ENCODE measurements at regions not wholly inside any gene's neighbourhood (a gene's known extent, or its start where the extent isn't known, plus 50 kb on each side); places are given as distances from the start of the nearest gene placed in this dataset.

DNA sequence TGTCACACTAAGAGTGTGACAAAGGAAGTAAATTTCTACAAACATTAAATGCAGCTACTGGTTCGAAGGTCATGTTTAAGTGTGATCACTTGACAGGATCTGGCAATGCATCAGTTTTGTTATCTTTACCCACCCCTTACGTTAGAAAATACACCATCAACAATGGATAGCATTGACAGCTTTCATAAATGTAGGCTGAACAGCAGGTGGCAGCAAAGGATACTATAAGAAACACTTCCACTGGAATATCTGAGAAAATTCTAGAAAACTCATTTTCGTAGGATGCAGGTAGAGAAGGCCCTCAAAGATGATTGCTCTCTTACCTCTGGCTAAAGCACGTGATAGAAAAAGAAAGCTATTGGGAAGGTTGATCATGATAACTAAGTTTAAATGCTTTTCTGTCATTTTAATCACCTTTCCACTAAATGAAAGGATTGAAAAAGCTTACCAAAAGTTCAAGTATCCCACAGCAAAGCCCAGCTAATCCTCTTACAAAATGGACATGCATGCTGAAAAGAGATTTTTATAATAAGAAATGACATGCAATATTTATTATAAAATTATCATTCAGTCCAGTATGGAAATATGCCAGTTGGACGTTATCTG, 292.5 kb downstream of the PARP8 start:
- ChIA-PET CTCF (interaction anchor here (0.6 to 3.0 kb wide), 18 partner anchors 8 to 1957 kb away, joined by 3 to 38 read pairs (median 3); no protein-coding TSS in a partner anchor), POLR2A (no interaction called here), SMC1A (ENCODE audit: uncharacterized antibody, unreplicated experiment) (interaction anchor here (0.7 to 1.7 kb wide), 7 partner anchors 9 to 1698 kb away, joined by 3 to 6 read pairs (median 4); no protein-coding TSS in a partner anchor), RAD21 (ENCODE audit: unreplicated experiment) (interaction anchor here (1.6 to 2.3 kb wide), 2 partner anchors 20 to 1700 kb away, joined by 5 to 8 read pairs; no protein-coding TSS in a partner anchor)
- ATAC-seq (peak; percentile 58), FAIRE-seq (no peak), DNase-seq (ENCODE audit: low read depth, low spot score) (no peak)
- Histone ChIP-seq H3K4me1 (ENCODE audit: control insufficient read depth, insufficient read depth, low read length) (peaks cover 3% of the 10 kb centered on the region; the same call in 1 of the 2 replicates), H3K4me2 (ENCODE audit: control insufficient read depth, insufficient read depth) (no peak overlapping the region), H2AFZ (ENCODE audit: control insufficient read depth, low read depth, low read length) (no peak overlapping the region), H3K36me3 (ENCODE audit: control insufficient read depth in 2 of 2, insufficient read depth in 2 of 2, low read length in 1 of 2) (no peaks in the 10 kb centered on the region), H3K79me2 (ENCODE audit: control insufficient read depth, insufficient read depth, low read length) (no peaks in the 10 kb centered on the region), H3K27ac (ENCODE audit: control insufficient read depth, insufficient read depth) (no peak overlapping the region), H4K20me1 (ENCODE audit: control insufficient read depth, insufficient read depth) (no peaks in the 10 kb centered on the region), H3K27me3 (replicated peaks in 1 of 2; ENCODE audit: control insufficient read depth in 2 of 2, insufficient read depth in 2 of 2, low read length in 1 of 2) (peaks cover 0 to 6% of the 10 kb centered on the region in 2 experiments; a peak in 2 of 4 replicates), H3K9me3 (replicated peaks; ENCODE audit: control insufficient read depth, insufficient read depth, low read length) (no peaks in the 10 kb centered on the region), H3K4me3 (no peak overlapping the region), H3K9ac (ENCODE audit: control insufficient read depth, insufficient read depth, low read length) (no peak overlapping the region)
- intact Hi-C loops (cut with micrococcal nuclease; ENCODE audit: unreplicated experiment), result no loop called here
- no TSS peak for BruUV-seq (replicated peaks)
- in situ Hi-C loops (cut with MboI), result no loop called here
- 2% methylated on average over 5 of the region's 5 CpGs for WGBS (ENCODE audit: insufficient coverage, insufficient replicate concordance, low lambda C conversion rate, missing lambda C conversion rate)
- TF ChIP-seq, protein P1, sequence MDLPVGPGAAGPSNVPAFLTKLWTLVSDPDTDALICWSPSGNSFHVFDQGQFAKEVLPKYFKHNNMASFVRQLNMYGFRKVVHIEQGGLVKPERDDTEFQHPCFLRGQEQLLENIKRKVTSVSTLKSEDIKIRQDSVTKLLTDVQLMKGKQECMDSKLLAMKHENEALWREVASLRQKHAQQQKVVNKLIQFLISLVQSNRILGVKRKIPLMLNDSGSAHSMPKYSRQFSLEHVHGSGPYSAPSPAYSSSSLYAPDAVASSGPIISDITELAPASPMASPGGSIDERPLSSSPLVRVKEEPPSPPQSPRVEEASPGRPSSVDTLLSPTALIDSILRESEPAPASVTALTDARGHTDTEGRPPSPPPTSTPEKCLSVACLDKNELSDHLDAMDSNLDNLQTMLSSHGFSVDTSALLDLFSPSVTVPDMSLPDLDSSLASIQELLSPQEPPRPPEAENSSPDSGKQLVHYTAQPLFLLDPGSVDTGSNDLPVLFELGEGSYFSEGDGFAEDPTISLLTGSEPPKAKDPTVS (IDR thresholded peaks at IDR 0.05; ENCODE audit: low read depth, low read length), result peak; percentile 98
- TF ChIP-seq SMAD1 (IDR thresholded peaks at IDR 0.05; ENCODE audit: low read depth, partially characterized antibody), result no peak
- TF ChIP-seq RELA (IDR thresholded peaks at IDR 0.05; ENCODE audit: borderline replicate concordance, partially characterized antibody), result no peak
- TF ChIP-seq, protein P2, sequence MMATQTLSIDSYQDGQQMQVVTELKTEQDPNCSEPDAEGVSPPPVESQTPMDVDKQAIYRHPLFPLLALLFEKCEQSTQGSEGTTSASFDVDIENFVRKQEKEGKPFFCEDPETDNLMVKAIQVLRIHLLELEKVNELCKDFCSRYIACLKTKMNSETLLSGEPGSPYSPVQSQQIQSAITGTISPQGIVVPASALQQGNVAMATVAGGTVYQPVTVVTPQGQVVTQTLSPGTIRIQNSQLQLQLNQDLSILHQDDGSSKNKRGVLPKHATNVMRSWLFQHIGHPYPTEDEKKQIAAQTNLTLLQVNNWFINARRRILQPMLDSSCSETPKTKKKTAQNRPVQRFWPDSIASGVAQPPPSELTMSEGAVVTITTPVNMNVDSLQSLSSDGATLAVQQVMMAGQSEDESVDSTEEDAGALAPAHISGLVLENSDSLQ (IDR thresholded peaks at IDR 0.05), result no peak
- TF ChIP-seq, protein P3, sequence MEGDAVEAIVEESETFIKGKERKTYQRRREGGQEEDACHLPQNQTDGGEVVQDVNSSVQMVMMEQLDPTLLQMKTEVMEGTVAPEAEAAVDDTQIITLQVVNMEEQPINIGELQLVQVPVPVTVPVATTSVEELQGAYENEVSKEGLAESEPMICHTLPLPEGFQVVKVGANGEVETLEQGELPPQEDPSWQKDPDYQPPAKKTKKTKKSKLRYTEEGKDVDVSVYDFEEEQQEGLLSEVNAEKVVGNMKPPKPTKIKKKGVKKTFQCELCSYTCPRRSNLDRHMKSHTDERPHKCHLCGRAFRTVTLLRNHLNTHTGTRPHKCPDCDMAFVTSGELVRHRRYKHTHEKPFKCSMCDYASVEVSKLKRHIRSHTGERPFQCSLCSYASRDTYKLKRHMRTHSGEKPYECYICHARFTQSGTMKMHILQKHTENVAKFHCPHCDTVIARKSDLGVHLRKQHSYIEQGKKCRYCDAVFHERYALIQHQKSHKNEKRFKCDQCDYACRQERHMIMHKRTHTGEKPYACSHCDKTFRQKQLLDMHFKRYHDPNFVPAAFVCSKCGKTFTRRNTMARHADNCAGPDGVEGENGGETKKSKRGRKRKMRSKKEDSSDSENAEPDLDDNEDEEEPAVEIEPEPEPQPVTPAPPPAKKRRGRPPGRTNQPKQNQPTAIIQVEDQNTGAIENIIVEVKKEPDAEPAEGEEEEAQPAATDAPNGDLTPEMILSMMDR (IDR thresholded peaks at IDR 0.05 in 2 of 3, conservative IDR thresholded peaks at IDR 0.05 in 1 of 3; ENCODE audit: control insufficient read depth in 2 of 3, extremely low read depth in 1 of 3, insufficient read depth in 1 of 3, low read depth in 3 of 3, low read length in 3 of 3), result peak; percentile 51 to 61 (median 53); a peak in 4 of 6 replicates
- TF ChIP-seq RCOR1 (conservative IDR thresholded peaks at IDR 0.05; ENCODE audit: low read depth, low read length), result no peak
- no peak for TF ChIP-seq CHD4 (IDR thresholded peaks at IDR 0.05)
- TF ChIP-seq ETV6 (conservative IDR thresholded peaks at IDR 0.05 in 1 of 2, IDR thresholded peaks at IDR 0.05 in 1 of 2; ENCODE audit: borderline replicate concordance in 1 of 2, low read depth in 1 of 2), result no peak
- no peak for TF ChIP-seq POU2F2 (IDR thresholded peaks at IDR 0.05; ENCODE audit: borderline replicate concordance, low read depth, low read length)
- TF ChIP-seq, protein P4, sequence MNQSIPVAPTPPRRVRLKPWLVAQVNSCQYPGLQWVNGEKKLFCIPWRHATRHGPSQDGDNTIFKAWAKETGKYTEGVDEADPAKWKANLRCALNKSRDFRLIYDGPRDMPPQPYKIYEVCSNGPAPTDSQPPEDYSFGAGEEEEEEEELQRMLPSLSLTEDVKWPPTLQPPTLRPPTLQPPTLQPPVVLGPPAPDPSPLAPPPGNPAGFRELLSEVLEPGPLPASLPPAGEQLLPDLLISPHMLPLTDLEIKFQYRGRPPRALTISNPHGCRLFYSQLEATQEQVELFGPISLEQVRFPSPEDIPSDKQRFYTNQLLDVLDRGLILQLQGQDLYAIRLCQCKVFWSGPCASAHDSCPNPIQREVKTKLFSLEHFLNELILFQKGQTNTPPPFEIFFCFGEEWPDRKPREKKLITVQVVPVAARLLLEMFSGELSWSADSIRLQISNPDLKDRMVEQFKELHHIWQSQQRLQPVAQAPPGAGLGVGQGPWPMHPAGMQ (IDR thresholded peaks at IDR 0.05; ENCODE audit: borderline replicate concordance), result no peak
- no peak for TF ChIP-seq KLF5 (IDR thresholded peaks at IDR 0.05; ENCODE audit: partially characterized antibody)
- TF ChIP-seq SMAD5 (IDR thresholded peaks at IDR 0.05; ENCODE audit: low read depth), result no peak
- TF ChIP-seq, protein P5, sequence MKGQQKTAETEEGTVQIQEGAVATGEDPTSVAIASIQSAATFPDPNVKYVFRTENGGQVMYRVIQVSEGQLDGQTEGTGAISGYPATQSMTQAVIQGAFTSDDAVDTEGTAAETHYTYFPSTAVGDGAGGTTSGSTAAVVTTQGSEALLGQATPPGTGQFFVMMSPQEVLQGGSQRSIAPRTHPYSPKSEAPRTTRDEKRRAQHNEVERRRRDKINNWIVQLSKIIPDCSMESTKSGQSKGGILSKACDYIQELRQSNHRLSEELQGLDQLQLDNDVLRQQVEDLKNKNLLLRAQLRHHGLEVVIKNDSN (IDR thresholded peaks at IDR 0.05; ENCODE audit: borderline replicate concordance, extremely low read length, insufficient read depth, low read depth, low read length), result no peak
- peak; percentile 45; the same call in 1 of the 2 replicates for TF ChIP-seq SMC3 (IDR thresholded peaks at IDR 0.05; ENCODE audit: borderline replicate concordance, low read length)
- TF ChIP-seq TCF7 (IDR thresholded peaks at IDR 0.05; ENCODE audit: borderline replicate concordance), result no peak
- TF ChIP-seq RAD21 (IDR thresholded peaks at IDR 0.05; ENCODE audit: insufficient read depth, low read depth, low read length), result peak; percentile 60

Measured in GM12878 (cell line).